DOHH2 (cell line): ENCODE measurements at regions not wholly inside any gene's neighbourhood (a gene's known extent, or its start where the extent isn't known, plus 50 kb on each side); places are given as distances from the start of the nearest gene placed in this dataset.

Experiments
- H3F3A ChIP-seq: fragments of 200-600 bp; sonication (generic), shearing (Covaris generic); 2 replicates; pipeline ENCODE4 v1.6.0; 2016; ENCODE audit warnings: antibody characterized with exemption, mild to moderate bottlenecking; ENCODE audit not compliant: control insufficient read depth, insufficient read depth
- H3K27ac ChIP-seq: fragments of 200-600 bp; sonication (generic); 2 replicates; pipeline ENCODE4 v1.5.1; 2014; ENCODE audit warnings: low read depth, mild to moderate bottlenecking, low read length, moderate library complexity
- H3K27me3 ChIP-seq: fragments of 200-600 bp; sonication (generic); 2 replicates; pipeline ENCODE4 v1.6.1; 2014; ENCODE audit warnings: mild to moderate bottlenecking, low read length, mixed read lengths; ENCODE audit not compliant: control insufficient read depth
- H3K36me3 ChIP-seq: fragments of 200-600 bp; sonication (generic); 2 replicates; pipeline ENCODE4 v1.6.1; 2014; ENCODE audit warnings: mild to moderate bottlenecking, low read length, moderate library complexity, mixed read lengths; ENCODE audit not compliant: control insufficient read depth
- H3K4me1 ChIP-seq: fragments of 200-600 bp; sonication (generic); 2 replicates; pipeline ENCODE4 v1.6.1; 2014; ENCODE audit warnings: mild to moderate bottlenecking, low read length, mixed read lengths; ENCODE audit not compliant: control insufficient read depth
- H3K4me2 ChIP-seq: fragments of 200-600 bp; sonication (generic); 2 replicates; pipeline ENCODE4 v1.6.0; 2014; ENCODE audit warnings: mild to moderate bottlenecking, low read length, moderate library complexity
- H3K4me3 ChIP-seq: fragments of 200-600 bp; sonication (generic); 2 replicates; pipeline ENCODE4 v1.5.1; 2014; ENCODE audit warnings: mild to moderate bottlenecking, low read length, mixed read lengths
- H3K79me2 ChIP-seq: fragments of 200-600 bp; sonication (generic); 2 replicates; pipeline ENCODE4 v1.6.1; 2014; ENCODE audit warnings: mild to moderate bottlenecking, low read length, mixed read lengths; ENCODE audit not compliant: control insufficient read depth
- H3K9me2 ChIP-seq: fragments of 200-600 bp; sonication (generic); replicated peaks from 2 replicates; pipeline ENCODE4 v1.6.1; 2014; ENCODE audit warnings: mild to moderate bottlenecking, low read length, mixed read lengths; ENCODE audit not compliant: control insufficient read depth
- H3K9me3 ChIP-seq: fragments of 200-600 bp; sonication (generic); 2 replicates; pipeline ENCODE4 v1.6.1; 2014; ENCODE audit warnings: antibody characterized with exemption, low read length, mixed read lengths; ENCODE audit not compliant: control insufficient read depth, insufficient read depth
- H4K20me1 ChIP-seq: fragments of 200-600 bp; sonication (generic); 2 replicates; pipeline ENCODE4 v1.6.0; 2014; ENCODE audit warnings: low read depth, mild to moderate bottlenecking, antibody characterized with exemption, low read length, moderate library complexity; ENCODE audit not compliant: control insufficient read depth, insufficient read depth
- EZH2phosphoT487 ChIP-seq: fragments of 200-600 bp; sonication (generic); IDR thresholded peaks from 2 replicates; pipeline ENCODE4 v1.6.1; 2017; ENCODE audit warnings: borderline replicate concordance, mild to moderate bottlenecking, antibody characterized with exemption, low read length, moderate library complexity, mixed read lengths
- TF ChIP-seq, protein P1 (sequence below): fragments of 200-600 bp; sonication (generic); IDR thresholded peaks from one replicate; pipeline ENCODE4 v1.5.1; 2014; ENCODE audit warnings: antibody characterized with exemption, mild to moderate bottlenecking, low read depth, low read length; ENCODE audit not compliant: poor library complexity, severe bottlenecking

DNA sequence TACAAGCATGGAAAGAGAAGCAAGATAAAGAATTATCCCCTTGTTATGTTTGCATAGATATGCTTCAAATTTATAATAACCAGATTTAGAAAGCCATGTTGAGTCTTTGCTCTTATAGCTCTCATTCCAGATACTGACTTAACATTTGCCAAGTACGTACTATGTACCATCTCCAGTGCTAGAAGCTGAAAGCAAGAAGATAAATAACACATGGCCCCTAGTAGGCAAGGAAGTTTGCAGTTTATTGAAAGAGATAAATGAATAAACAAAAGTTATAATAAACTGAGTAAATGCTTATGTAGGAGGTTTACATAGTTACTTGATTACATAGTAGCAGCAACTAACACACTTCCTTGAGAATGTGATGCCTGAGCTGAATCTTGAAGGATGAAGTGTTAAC is 628.4 kb downstream of the HINT1 start:
- Histone ChIP-seq H3K79me2 (no peaks in the 10 kb centered on the region), H3K4me2 (no peak overlapping the region), H3K27me3 (no peaks in the 10 kb centered on the region), H4K20me1 (no peaks in the 10 kb centered on the region), H3K27ac (no peak overlapping the region), H3K4me1 (peaks cover 20% of the 10 kb centered on the region), H3K9me3 (no peaks in the 10 kb centered on the region), H3K9me2 (no peaks in the 10 kb centered on the region), H3K4me3 (no peak overlapping the region), H3K36me3 (no peaks in the 10 kb centered on the region), H3F3A (peaks cover 8% of the 10 kb centered on the region)
- TF ChIP-seq EZH2phosphoT487: no peak
- TF ChIP-seq, protein P1, sequence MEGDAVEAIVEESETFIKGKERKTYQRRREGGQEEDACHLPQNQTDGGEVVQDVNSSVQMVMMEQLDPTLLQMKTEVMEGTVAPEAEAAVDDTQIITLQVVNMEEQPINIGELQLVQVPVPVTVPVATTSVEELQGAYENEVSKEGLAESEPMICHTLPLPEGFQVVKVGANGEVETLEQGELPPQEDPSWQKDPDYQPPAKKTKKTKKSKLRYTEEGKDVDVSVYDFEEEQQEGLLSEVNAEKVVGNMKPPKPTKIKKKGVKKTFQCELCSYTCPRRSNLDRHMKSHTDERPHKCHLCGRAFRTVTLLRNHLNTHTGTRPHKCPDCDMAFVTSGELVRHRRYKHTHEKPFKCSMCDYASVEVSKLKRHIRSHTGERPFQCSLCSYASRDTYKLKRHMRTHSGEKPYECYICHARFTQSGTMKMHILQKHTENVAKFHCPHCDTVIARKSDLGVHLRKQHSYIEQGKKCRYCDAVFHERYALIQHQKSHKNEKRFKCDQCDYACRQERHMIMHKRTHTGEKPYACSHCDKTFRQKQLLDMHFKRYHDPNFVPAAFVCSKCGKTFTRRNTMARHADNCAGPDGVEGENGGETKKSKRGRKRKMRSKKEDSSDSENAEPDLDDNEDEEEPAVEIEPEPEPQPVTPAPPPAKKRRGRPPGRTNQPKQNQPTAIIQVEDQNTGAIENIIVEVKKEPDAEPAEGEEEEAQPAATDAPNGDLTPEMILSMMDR: no peak

DNA sequence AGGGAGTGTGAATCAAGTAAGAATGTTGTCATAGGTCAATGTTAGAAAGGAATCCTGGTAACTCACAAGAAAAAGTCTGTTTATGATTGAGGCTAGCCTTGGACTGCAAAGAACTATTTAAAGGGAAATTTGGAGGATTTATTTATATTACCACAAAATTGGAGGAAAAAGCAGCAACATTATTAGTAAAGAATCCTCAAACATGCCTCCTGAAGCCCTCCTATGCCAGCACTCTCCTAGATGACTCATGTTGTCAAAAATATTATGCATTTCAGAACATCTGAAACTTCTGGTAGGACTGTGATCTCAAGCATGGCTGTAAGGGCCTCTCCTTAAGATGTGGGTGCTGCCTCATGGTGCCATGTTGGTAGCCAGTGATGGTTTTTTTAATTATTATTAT is 628.5 kb downstream of the CHSY3 start:
- H4K20me1 ChIP-seq: no peaks in the 10 kb centered on the region
- H3K36me3 ChIP-seq: no peaks in the 10 kb centered on the region
- H3K9me2 ChIP-seq: no peaks in the 10 kb centered on the region
- H3K4me1 ChIP-seq: no peaks in the 10 kb centered on the region
- H3K4me2 ChIP-seq: no peak overlapping the region
- no peaks in the 10 kb centered on the region for H3F3A ChIP-seq
- H3K79me2 ChIP-seq: no peaks in the 10 kb centered on the region
- H3K9me3 ChIP-seq: no peaks in the 10 kb centered on the region
- H3K27ac ChIP-seq: no peak overlapping the region
- TF ChIP-seq, protein P1: no peak
- TF ChIP-seq EZH2phosphoT487: no peak
- H3K4me3 ChIP-seq: no peak overlapping the region
- no peaks in the 10 kb centered on the region for H3K27me3 ChIP-seq

DNA sequence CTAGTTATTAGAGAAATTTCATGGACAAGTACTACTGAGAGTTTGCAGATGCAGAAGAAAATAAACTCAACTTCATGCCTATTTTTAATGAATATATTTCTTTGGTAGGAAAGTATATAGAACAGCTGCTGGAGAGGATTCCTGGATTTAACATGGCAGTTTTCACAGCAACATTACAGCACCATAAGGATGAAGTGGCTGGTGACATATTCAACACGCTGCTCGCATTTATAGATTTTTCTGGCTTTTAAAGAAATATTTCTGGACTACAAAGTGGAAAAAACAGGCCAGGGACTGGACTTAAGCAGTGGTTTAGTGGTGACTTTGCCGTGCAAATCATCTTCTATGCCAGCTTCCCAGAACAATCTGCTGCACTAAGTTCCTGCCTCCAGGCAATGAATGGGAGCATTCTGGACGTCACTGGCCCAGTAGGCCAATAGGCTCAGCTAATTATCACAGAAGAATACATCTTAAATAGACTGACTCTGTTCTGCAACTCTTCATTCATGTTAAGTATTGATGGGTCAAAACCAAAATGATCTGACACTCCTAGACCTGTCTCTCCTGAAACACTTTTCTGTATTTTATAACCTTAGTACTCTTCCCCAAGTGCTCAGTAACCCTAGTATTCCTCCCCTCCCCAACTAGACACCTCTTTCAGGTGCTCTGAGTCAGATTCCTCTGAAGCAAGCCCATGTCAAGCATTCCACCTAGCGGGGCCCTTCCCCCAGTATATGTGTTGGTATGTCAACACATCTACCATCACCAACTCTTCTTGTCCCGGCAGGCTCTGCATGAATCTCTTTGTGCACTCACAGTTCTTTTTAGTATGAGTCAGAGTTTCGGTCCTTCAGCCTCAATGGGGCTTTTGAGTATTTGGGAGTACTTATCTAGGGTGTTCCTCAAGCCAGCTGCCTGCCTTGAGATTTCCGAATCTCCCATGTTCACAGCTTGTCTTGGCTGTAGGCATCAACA is 625.5 kb downstream of the CHSY3 start:
- Histone ChIP-seq H3K27ac (no peak overlapping the region), H3K9me2 (no peaks in the 10 kb centered on the region), H3K27me3 (no peaks in the 10 kb centered on the region), H3K9me3 (no peaks in the 10 kb centered on the region), H3K36me3 (no peaks in the 10 kb centered on the region), H3K79me2 (no peaks in the 10 kb centered on the region), H3K4me1 (no peaks in the 10 kb centered on the region), H3K4me3 (no peak overlapping the region), H3K4me2 (no peak overlapping the region), H3F3A (no peaks in the 10 kb centered on the region), H4K20me1 (no peaks in the 10 kb centered on the region)
- TF ChIP-seq EZH2phosphoT487: no peak
- TF ChIP-seq, protein P1: no peak
